Effector CD8-positive, alpha-beta T cell (primary cell): ENCODE measurements at regions not wholly inside any gene's neighbourhood (a gene's known extent, or its start where the extent isn't known, plus 50 kb on each side); places are given as distances from the start of the nearest gene placed in this dataset.

Source experiments
- DNase-seq: peaks from one replicate; lab custom pipeline; 2025; lab: John Stamatoyannopoulos, UW

- DNase-seq, result no peak
Measured at GRCh38 chr10:63744060-63744941, 223.1 kb downstream of the REEP3 start.

GRCh38 chr10:63749915-63750314, 228.7 kb downstream of the REEP3 start:
- DNase-seq, result no peak

GRCh38 chr10:63751836-63752235, 230.6 kb downstream of the REEP3 start:
- no peak for DNase-seq

GRCh38 chr10:63752318-63752717, 231.1 kb downstream of the REEP3 start:
- no peak for DNase-seq

- DNase-seq, result no peak
Measured at GRCh38 chr10:63753808-63754207, 232.6 kb downstream of the REEP3 start.

DNA sequence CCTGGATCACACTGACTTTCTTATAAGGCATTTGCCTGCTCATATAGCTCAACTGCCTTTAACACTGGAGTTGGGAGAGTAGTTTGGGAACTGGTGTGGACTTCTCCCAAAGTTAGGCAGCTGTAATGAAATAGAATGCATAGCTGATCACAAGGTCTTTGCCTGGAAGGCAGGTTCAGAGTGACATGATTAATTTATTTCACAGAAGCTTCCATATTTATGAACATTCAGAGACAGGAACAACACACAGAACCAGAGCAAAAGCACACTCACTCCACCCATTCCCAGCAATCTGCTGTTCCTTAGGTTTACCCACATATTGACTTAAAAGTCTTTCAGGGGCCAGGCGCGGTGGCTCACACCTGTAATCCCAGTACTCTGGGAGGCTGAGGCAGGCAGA, 234.2 kb downstream of the REEP3 start:
- DNase-seq, result no peak

DNA sequence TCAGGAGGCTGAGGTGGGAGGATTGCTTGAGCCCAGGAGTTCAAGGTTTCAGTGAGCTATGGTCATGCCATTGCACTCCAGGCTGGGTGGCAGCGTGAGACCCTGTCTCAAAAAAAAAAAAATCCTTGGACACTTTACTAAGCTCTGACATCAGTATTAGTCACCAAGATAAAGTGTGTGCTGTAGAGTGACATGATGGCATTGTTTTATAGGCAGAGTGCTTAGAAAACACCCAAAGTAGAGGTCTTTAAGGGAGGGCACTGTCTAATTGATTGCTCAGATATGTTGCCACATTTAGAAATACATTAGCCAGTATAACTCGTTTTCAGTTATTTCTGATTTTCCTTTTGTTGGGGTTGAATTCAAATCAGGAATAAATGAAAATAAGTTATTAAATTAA, 235.9 kb downstream of the REEP3 start:
- no peak for DNase-seq

- no peak for DNase-seq
Measured at GRCh38 chr10:63758080-63758479, 236.9 kb downstream of the REEP3 start.

GRCh38 chr10:63759335-63759734, 238.1 kb downstream of the REEP3 start:
- no peak for DNase-seq

- DNase-seq, result no peak
Measured at GRCh38 chr10:63760034-63760707, 239.0 kb downstream of the REEP3 start.

DNA sequence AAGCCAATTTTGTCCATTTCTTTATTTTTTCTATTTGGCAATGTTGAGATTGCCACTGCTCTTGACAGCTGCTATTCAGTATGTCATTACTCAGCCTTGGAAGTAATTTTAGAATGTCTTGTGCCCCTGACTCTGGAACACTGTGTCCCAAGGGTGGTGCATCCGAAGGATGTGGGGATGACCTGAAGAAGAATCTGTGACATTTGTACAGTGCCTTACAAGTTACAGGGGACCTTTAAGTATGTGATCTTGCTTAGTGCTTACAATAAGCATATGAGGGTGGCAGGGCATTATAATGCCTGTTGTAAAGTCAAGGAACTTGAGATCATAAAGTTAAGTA, 239.5 kb downstream of the REEP3 start:
- no peak for DNase-seq

GRCh38 chr10:63761243-63761642, 240.0 kb downstream of the REEP3 start:
- DNase-seq, result no peak

DNA sequence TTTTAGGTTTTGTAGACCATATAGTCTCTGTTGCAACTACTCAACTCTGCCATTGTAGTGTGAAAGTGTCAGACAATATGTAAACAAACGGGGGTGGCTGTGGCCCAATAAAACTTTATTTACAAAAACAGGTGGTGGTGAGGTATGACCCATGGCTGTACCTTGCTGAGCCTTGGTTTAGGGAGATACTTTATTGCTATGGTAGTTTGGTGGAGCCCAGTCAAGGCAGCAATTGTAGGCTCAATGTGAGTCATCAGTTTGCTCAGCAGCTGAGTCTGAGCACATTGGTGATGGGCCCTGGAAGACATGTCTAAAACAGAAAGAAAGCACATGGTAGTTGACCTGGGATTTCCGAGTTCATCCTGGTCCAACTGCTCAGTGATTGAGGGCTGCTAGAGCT, 242.5 kb downstream of the REEP3 start:
- no peak for DNase-seq

GRCh38 chr10:63765126-63765525, 243.9 kb downstream of the REEP3 start:
- no peak for DNase-seq

DNA sequence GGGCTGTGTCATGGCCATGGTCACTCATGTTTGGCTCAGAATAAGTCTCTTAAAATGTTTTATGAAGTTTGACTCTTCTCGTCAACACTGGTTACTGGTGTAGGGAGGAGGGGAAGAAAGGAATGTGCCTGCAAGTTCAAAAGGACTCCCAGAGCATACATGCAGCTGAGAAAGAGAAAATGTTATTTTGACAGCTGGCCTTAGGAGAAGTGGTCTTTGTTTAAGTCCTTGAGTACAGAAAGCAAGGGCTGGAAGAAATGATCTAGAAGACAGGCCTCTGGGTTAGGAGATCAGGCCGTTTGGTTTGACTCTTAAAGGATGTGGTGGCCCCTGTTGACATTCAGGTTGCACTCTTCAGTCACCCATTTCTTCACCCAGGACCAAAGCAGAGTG, 245.5 kb downstream of the REEP3 start:
- DNase-seq, result no peak

GRCh38 chr10:63767138-63767801, 246.1 kb downstream of the REEP3 start:
- no peak for DNase-seq

GRCh38 chr10:63769367-63769766, 248.2 kb downstream of the REEP3 start:
- DNase-seq, result no peak

- no peak for DNase-seq
Measured at GRCh38 chr10:63770523-63770922, 249.3 kb downstream of the REEP3 start.

- no peak for DNase-seq
Measured at GRCh38 chr10:63772491-63772890, 251.3 kb downstream of the REEP3 start.

- no peak for DNase-seq
Measured at GRCh38 chr10:63773106-63773505, 251.9 kb downstream of the REEP3 start.

GRCh38 chr10:63773962-63774361, 252.8 kb downstream of the REEP3 start:
- DNase-seq, result no peak

- no peak for DNase-seq
Measured at GRCh38 chr10:63780101-63780500, 258.9 kb downstream of the REEP3 start.

- DNase-seq, result no peak
Measured at GRCh38 chr10:63781226-63781625, 260.0 kb downstream of the REEP3 start.
